OCI-LY7 (cell line): ENCODE measurements at regions not wholly inside any gene's neighbourhood (a gene's known extent, or its start where the extent isn't known, plus 50 kb on each side); places are given as distances from the start of the nearest gene placed in this dataset.
A peak's percentile ranks its signal among the peaks of the same experiment; 100 is the strongest.

ENCODE experiments used
- BruUV-seq: library from RNA; stranded (reverse); fragments of 400-500 nt; replicated peaks from 2 replicates; lab custom pipeline; 2021; lab: Mats Ljungman, UMichigan
- CTCF ChIA-PET: fragments of 300-600 bp; sonication (Branson Sonifier 250); formaldehyde crosslinking; loops from one replicate; lab custom pipeline; 2022; ENCODE audit warnings: antibody characterized with exemption; ENCODE audit not compliant: unreplicated experiment; lab: Charles Lee
- POLR2A ChIA-PET: fragments of 300-600 bp; sonication (Branson Sonifier 250); formaldehyde crosslinking; loops from one replicate; lab custom pipeline; 2022; ENCODE audit warnings: antibody characterized with exemption; lab: Charles Lee
- DNase-seq: peaks from one replicate; pipeline ENCODE4 v3.0.0-alpha.2; 2015; ENCODE audit warnings: low spot score
- H2AFZ ChIP-seq: fragments of 200-600 bp; sonication (generic), shearing (Covaris generic); 2 replicates; pipeline ENCODE4 v1.6.1; 2014; ENCODE audit warnings: mild to moderate bottlenecking, antibody characterized with exemption, low read length, moderate library complexity
- H3K27ac ChIP-seq: fragments of 200-600 bp; sonication (generic); 2 replicates; pipeline ENCODE4 v1.5.1; 2014; ENCODE audit warnings: mixed run types, low read depth, mild to moderate bottlenecking, moderate library complexity, low read length, inconsistent platforms; ENCODE audit not compliant: poor library complexity, severe bottlenecking
- H3K36me3 ChIP-seq: fragments of 200-600 bp; sonication (generic); 2 replicates; pipeline ENCODE4 v1.6.1; 2014; ENCODE audit warnings: mild to moderate bottlenecking, antibody characterized with exemption, low read length, moderate library complexity, mixed read lengths; ENCODE audit not compliant: insufficient read depth
- H3K4me1 ChIP-seq: fragments of 200-600 bp; sonication (generic); 2 replicates; pipeline ENCODE4 v1.5.1; 2014; ENCODE audit warnings: mild to moderate bottlenecking, low read length; ENCODE audit not compliant: insufficient read depth, poor library complexity, severe bottlenecking
- H3K4me2 ChIP-seq: fragments of 200-600 bp; sonication (generic); 2 replicates; pipeline ENCODE4 v1.6.1; 2014; ENCODE audit warnings: mild to moderate bottlenecking, low read length
- H3K4me3 ChIP-seq: fragments of 200-600 bp; sonication (generic); 2 replicates; pipeline ENCODE4 v1.5.1; 2014; ENCODE audit warnings: mild to moderate bottlenecking, low read depth, low read length; ENCODE audit not compliant: poor library complexity, severe bottlenecking
- H3K79me2 ChIP-seq: fragments of 200-600 bp; sonication (generic); 2 replicates; pipeline ENCODE4 v1.6.1; 2016; ENCODE audit warnings: low read depth, mild to moderate bottlenecking, low read length, moderate library complexity, mixed read lengths; ENCODE audit not compliant: insufficient read depth
- H3K9me2 ChIP-seq: fragments of 200-600 bp; sonication (generic); 2 replicates; pipeline ENCODE4 v1.6.1; 2016; ENCODE audit warnings: mild to moderate bottlenecking, low read length, mixed read lengths; ENCODE audit not compliant: insufficient read depth
- H3K9me3 ChIP-seq: fragments of 200-600 bp; sonication (generic); 2 replicates; pipeline ENCODE4 v1.6.1; 2014; ENCODE audit warnings: mild to moderate bottlenecking, mixed run types, low read length, mixed read lengths
- H4K20me1 ChIP-seq: fragments of 200-600 bp; sonication (generic); 2 replicates; pipeline ENCODE4 v1.6.1; 2014; ENCODE audit warnings: mild to moderate bottlenecking, antibody characterized with exemption, low read length, moderate library complexity, mixed read lengths; ENCODE audit not compliant: insufficient read depth
- EZH2phosphoT487 ChIP-seq: fragments of 200-600 bp; sonication (generic); IDR thresholded peaks from 2 replicates; pipeline ENCODE4 v1.6.1; 2018; ENCODE audit warnings: low read depth, borderline replicate concordance, mild to moderate bottlenecking, mixed run types, antibody characterized with exemption, low read length, moderate library complexity, mixed read lengths
- intact Hi-C: fragments of 100-400 bp; cut with micrococcal nuclease; formaldehyde crosslinking; loops from one replicate; pipeline ENCODE4 v1.10.0; 2022; ENCODE audit not compliant: unreplicated experiment
- TF ChIP-seq, protein P1 (sequence below): fragments of 200-600 bp; sonication (generic); conservative IDR thresholded peaks from 2 replicates; pipeline ENCODE4 v1.5.1; 2014; ENCODE audit warnings: mild to moderate bottlenecking, antibody characterized with exemption, low read length, moderate library complexity, mixed read lengths

DNA sequence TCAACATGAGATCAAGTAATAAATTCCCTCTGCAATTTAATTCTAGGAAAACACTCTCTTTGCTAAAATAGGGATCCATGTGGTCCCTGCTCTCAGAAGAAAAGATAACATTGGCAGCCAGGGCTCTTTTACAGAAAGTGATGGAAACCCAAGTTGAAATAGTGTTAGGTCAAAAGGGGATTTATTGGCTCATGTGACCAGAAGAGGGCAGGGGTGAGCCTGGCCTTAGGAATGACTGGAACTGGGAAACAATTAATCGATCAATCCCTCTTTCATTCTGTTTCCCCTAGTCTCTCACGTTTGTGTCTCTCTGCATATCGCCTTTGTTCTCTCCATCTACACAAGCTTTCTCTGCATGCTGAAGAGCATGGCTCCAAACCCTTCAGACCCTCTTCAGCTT, 58.3 kb upstream of the ALDH1B1 start:
- H3K4me3 ChIP-seq, result no peak overlapping the region
- H3K9me3 ChIP-seq, result no peaks in the 10 kb centered on the region
- no peaks in the 10 kb centered on the region for H3K36me3 ChIP-seq
- no peaks in the 10 kb centered on the region for H4K20me1 ChIP-seq
- no peak overlapping the region for H3K4me2 ChIP-seq
- no peak overlapping the region for H3K27ac ChIP-seq
- intact Hi-C loops, result no loop called here
- no peaks in the 10 kb centered on the region for H3K9me2 ChIP-seq
- no peaks in the 10 kb centered on the region for H3K79me2 ChIP-seq
- POLR2A ChIA-PET, result interaction anchor here (0.6 kb wide), 1 partner anchor 570 kb away, joined by 5 read pairs; no protein-coding TSS in a partner anchor
- BruUV-seq, result no TSS peak
- no peaks in the 10 kb centered on the region for H3K4me1 ChIP-seq
- no peak for TF ChIP-seq EZH2phosphoT487
- TF ChIP-seq, protein P1, sequence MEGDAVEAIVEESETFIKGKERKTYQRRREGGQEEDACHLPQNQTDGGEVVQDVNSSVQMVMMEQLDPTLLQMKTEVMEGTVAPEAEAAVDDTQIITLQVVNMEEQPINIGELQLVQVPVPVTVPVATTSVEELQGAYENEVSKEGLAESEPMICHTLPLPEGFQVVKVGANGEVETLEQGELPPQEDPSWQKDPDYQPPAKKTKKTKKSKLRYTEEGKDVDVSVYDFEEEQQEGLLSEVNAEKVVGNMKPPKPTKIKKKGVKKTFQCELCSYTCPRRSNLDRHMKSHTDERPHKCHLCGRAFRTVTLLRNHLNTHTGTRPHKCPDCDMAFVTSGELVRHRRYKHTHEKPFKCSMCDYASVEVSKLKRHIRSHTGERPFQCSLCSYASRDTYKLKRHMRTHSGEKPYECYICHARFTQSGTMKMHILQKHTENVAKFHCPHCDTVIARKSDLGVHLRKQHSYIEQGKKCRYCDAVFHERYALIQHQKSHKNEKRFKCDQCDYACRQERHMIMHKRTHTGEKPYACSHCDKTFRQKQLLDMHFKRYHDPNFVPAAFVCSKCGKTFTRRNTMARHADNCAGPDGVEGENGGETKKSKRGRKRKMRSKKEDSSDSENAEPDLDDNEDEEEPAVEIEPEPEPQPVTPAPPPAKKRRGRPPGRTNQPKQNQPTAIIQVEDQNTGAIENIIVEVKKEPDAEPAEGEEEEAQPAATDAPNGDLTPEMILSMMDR, result peak; percentile 70
- H2AFZ ChIP-seq, result no peak overlapping the region
- DNase-seq, result peak; percentile 4
- CTCF ChIA-PET, result no interaction called here

DNA sequence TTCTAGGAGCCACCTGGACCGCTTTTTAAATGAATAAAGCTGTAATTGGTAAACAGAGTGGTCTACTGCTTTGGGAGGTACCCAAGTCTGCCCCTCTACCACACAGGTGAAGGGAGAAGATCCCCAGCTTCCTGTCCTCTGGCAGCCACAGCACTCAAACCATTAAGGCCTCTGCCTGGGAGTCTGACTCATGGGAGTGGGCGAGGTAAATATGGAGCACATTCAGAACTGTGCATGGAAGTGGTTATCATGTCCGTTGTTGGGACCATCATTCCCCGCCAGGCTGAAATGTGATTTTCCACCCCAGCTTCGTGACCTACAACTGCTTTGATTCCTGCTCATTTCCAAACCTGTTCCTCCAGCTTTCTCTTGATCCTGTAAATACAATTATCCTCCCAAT, 59.5 kb upstream of the ALDH1B1 start:
- H3K36me3 ChIP-seq, result no peaks in the 10 kb centered on the region
- no peaks in the 10 kb centered on the region for H3K79me2 ChIP-seq
- H3K9me3 ChIP-seq, result no peaks in the 10 kb centered on the region
- no peak overlapping the region for H2AFZ ChIP-seq
- ChIA-PET POLR2A (no interaction called here), CTCF (no interaction called here)
- H3K4me2 ChIP-seq, result no peak overlapping the region
- intact Hi-C loops, result no loop called here
- no peaks in the 10 kb centered on the region for H4K20me1 ChIP-seq
- BruUV-seq, result no TSS peak
- no peak overlapping the region for H3K4me3 ChIP-seq
- no peaks in the 10 kb centered on the region for H3K9me2 ChIP-seq
- TF ChIP-seq EZH2phosphoT487, result no peak
- TF ChIP-seq, protein P1, result no peak
- H3K27ac ChIP-seq, result no peak overlapping the region
- H3K4me1 ChIP-seq, result no peaks in the 10 kb centered on the region
- no peak for DNase-seq

DNA sequence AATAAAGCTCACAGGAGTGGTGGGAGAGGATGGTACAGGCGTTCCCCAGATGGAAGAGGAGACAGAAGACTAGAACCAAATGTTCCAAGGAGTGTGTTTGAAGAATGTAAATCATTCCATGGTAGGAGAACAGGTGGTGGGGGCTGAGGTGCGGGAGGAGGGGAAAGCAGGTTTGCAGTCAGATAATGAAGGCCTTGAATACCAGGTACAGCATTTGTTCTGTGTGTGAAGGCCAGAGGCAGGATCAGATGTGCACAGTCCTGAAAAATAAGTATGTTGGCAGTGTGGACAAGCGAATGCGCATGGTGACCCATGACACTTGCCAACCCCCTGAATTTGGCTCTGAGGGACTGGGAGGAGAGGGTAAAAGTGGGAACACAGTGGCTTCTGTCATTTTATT, 59.9 kb upstream of the ALDH1B1 start:
- no peak for TF ChIP-seq EZH2phosphoT487
- TF ChIP-seq, protein P1, result no peak
- Histone ChIP-seq H3K27ac (no peak overlapping the region), H3K4me1 (no peaks in the 10 kb centered on the region), H3K36me3 (no peaks in the 10 kb centered on the region), H2AFZ (no peak overlapping the region), H3K4me3 (no peak overlapping the region), H3K9me2 (no peaks in the 10 kb centered on the region), H4K20me1 (no peaks in the 10 kb centered on the region), H3K9me3 (no peaks in the 10 kb centered on the region), H3K79me2 (no peaks in the 10 kb centered on the region), H3K4me2 (no peak overlapping the region)
- POLR2A ChIA-PET, result no interaction called here
- no peak for DNase-seq
- CTCF ChIA-PET, result no interaction called here
- intact Hi-C loops, result no loop called here
- no TSS peak for BruUV-seq
